Uterus (tissue), 2 donors: ENCODE measurements at regions not wholly inside any gene's neighbourhood (a gene's known extent, or its start where the extent isn't known, plus 50 kb on each side); places are given as distances from the start of the nearest gene placed in this dataset.

Experiments
- POLR2A ChIP-seq, 2 donors: fragments of 450-650 bp; IDR thresholded peaks; one replicate each; pipeline ENCODE4 v1.6.1; 2016; ENCODE audit warnings: antibody characterized with exemption in 2 of 2, mild to moderate bottlenecking in 1 of 2, moderate library complexity in 1 of 2
- TF ChIP-seq, protein P1 (sequence below), 4 experiments: fragments of 200-600 bp in 2 of 4; fragments of 450-650 bp in 2 of 4; sonication (generic) in 2 of 4; IDR thresholded peaks; one replicate each; pipeline ENCODE4 v1.5.1; 2016 to 2019; ENCODE audit warnings: antibody characterized with exemption in 4 of 4, mild to moderate bottlenecking in 2 of 4, moderate library complexity in 1 of 4

GRCh38 chr2:137764646-137765045 lies 199.6 kb upstream of the HNMT start:
- TF ChIP-seq, protein P1, sequence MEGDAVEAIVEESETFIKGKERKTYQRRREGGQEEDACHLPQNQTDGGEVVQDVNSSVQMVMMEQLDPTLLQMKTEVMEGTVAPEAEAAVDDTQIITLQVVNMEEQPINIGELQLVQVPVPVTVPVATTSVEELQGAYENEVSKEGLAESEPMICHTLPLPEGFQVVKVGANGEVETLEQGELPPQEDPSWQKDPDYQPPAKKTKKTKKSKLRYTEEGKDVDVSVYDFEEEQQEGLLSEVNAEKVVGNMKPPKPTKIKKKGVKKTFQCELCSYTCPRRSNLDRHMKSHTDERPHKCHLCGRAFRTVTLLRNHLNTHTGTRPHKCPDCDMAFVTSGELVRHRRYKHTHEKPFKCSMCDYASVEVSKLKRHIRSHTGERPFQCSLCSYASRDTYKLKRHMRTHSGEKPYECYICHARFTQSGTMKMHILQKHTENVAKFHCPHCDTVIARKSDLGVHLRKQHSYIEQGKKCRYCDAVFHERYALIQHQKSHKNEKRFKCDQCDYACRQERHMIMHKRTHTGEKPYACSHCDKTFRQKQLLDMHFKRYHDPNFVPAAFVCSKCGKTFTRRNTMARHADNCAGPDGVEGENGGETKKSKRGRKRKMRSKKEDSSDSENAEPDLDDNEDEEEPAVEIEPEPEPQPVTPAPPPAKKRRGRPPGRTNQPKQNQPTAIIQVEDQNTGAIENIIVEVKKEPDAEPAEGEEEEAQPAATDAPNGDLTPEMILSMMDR (IDR thresholded peaks at IDR 0.05), result no peak
- TF ChIP-seq POLR2A (IDR thresholded peaks at IDR 0.05), result no peak
